WTC11 (cell line): ENCODE measurements at regions not wholly inside any gene's neighbourhood (a gene's known extent, or its start where the extent isn't known, plus 50 kb on each side); places are given as distances from the start of the nearest gene placed in this dataset.

ENCODE experiments used
- ATAC-seq: fragments of 200-7000 bp; cut with Tn5 transposase; 2 replicates; pipeline ENCODE4 v1.10.0; 2021; ENCODE audit warnings: mild to moderate bottlenecking, moderate library complexity
- CTCF ChIA-PET: fragments of 300-600 bp; sonication (Branson Sonifier 250); formaldehyde crosslinking; loops from one replicate; lab custom pipeline; 2021; ENCODE audit warnings: antibody characterized with exemption; lab: Charles Lee
- POLR2A ChIA-PET: fragments of 350-600 bp; sonication (Branson Sonifier 250); formaldehyde crosslinking; loops from one replicate; lab custom pipeline; 2021; ENCODE audit warnings: antibody characterized with exemption; lab: Charles Lee
- DNase-seq: peaks from one replicate; pipeline ENCODE4 v3.0.0; 2021; ENCODE audit warnings: low spot score
- H3K27ac Mint-ChIP-seq: 2 replicates; pipeline ENCODE4 v1.8.0; 2021; ENCODE audit warnings: mixed read lengths
- H3K27me3 Mint-ChIP-seq: 2 replicates; pipeline ENCODE4 v1.8.0; 2021; ENCODE audit warnings: low read depth, mild to moderate bottlenecking, moderate library complexity, mixed read lengths
- H3K36me3 Mint-ChIP-seq: 2 replicates; pipeline ENCODE4 v1.8.0; 2021; ENCODE audit warnings: mixed read lengths
- H3K4me1 Mint-ChIP-seq: 2 replicates; pipeline ENCODE4 v1.8.0; 2022; ENCODE audit warnings: mixed read lengths
- H3K4me3 Mint-ChIP-seq: 2 replicates; pipeline ENCODE4 v1.8.0; 2021; ENCODE audit warnings: mild to moderate bottlenecking, moderate library complexity, mixed read lengths
- H3K9me3 Mint-ChIP-seq: 2 replicates; pipeline ENCODE4 v1.8.0; 2021; ENCODE audit warnings: mixed read lengths
- ARID4B ChIP-seq: sonication (generic); formaldehyde crosslinking; IDR thresholded peaks from 2 replicates; pipeline ENCODE4 v1.8.0; 2023; ENCODE audit warnings: missing genetic modification reagents, mild to moderate bottlenecking, borderline replicate concordance
- ATF1 ChIP-seq: sonication (generic); formaldehyde crosslinking; IDR thresholded peaks from 2 replicates; pipeline ENCODE4 v1.8.1; 2023; ENCODE audit warnings: mild to moderate bottlenecking, moderate library complexity, missing genetic modification reagents
- ATF2 ChIP-seq: sonication (generic); formaldehyde crosslinking; IDR thresholded peaks from 2 replicates; pipeline ENCODE4 v1.8.1; 2022; ENCODE audit warnings: low read depth, missing genetic modification reagents, borderline replicate concordance
- ATF6 ChIP-seq: sonication (generic); formaldehyde crosslinking; IDR thresholded peaks from 2 replicates; pipeline ENCODE4 v1.8.1; 2023; ENCODE audit warnings: mild to moderate bottlenecking, missing genetic modification reagents
- E2F1 ChIP-seq: sonication (generic); formaldehyde crosslinking; IDR thresholded peaks from 2 replicates; pipeline ENCODE4 v1.8.0; 2022; ENCODE audit warnings: mild to moderate bottlenecking, missing genetic modification reagents
- E2F4 ChIP-seq: sonication (generic); formaldehyde crosslinking; IDR thresholded peaks from 2 replicates; pipeline ENCODE4 v1.8.1; 2022; ENCODE audit warnings: low read depth, mild to moderate bottlenecking, moderate library complexity, missing genetic modification reagents, borderline replicate concordance
- GRHL2 ChIP-seq: fragments of 250-450 bp; sonication (Bioruptor Pico); IDR thresholded peaks from 2 replicates; pipeline ENCODE4 v1.8.0; 2022; ENCODE audit warnings: mild to moderate bottlenecking, moderate library complexity; ENCODE audit not compliant: insufficient replicate concordance, severe bottlenecking
- IRF2 ChIP-seq: sonication (generic); formaldehyde crosslinking; IDR thresholded peaks from 2 replicates; pipeline ENCODE4 v1.8.0; 2022; ENCODE audit warnings: low read depth, missing genetic modification reagents, borderline replicate concordance
- JUN ChIP-seq: sonication (generic); formaldehyde crosslinking; IDR thresholded peaks from 2 replicates; pipeline ENCODE4 v1.8.0; 2023; ENCODE audit warnings: mild to moderate bottlenecking, missing genetic modification reagents
- MAX ChIP-seq: sonication (generic); formaldehyde crosslinking; IDR thresholded peaks from 2 replicates; pipeline ENCODE4 v1.8.0; 2022; ENCODE audit warnings: mild to moderate bottlenecking, missing genetic modification reagents
- MYBL2 ChIP-seq: sonication (generic); formaldehyde crosslinking; IDR thresholded peaks from 2 replicates; pipeline ENCODE4 v1.8.1; 2023; ENCODE audit warnings: mild to moderate bottlenecking, moderate library complexity, missing genetic modification reagents
- NR1H2 ChIP-seq: sonication (generic); formaldehyde crosslinking; IDR thresholded peaks from 2 replicates; pipeline ENCODE4 v1.9.0; 2021; ENCODE audit warnings: mild to moderate bottlenecking, moderate library complexity, missing genetic modification reagents
- NR2C2 ChIP-seq: sonication (generic); formaldehyde crosslinking; IDR thresholded peaks from 2 replicates; pipeline ENCODE4 v1.8.0; 2022; ENCODE audit warnings: mild to moderate bottlenecking, missing genetic modification reagents
- NR3C1 ChIP-seq: sonication (generic); formaldehyde crosslinking; conservative IDR thresholded peaks from 2 replicates; pipeline ENCODE4 v1.8.1; 2023; ENCODE audit warnings: low read depth, mild to moderate bottlenecking, missing genetic modification reagents
- PRDM15 ChIP-seq: sonication (generic); formaldehyde crosslinking; IDR thresholded peaks from 2 replicates; pipeline ENCODE4 v1.8.0; 2022; ENCODE audit warnings: missing genetic modification reagents
- RELA ChIP-seq: sonication (generic); formaldehyde crosslinking; IDR thresholded peaks from 2 replicates; pipeline ENCODE4 v1.8.1; 2022; ENCODE audit warnings: missing genetic modification reagents, mild to moderate bottlenecking, borderline replicate concordance
- USF1 ChIP-seq: sonication (generic); formaldehyde crosslinking; IDR thresholded peaks from 2 replicates; pipeline ENCODE4 v1.8.0; 2022; ENCODE audit warnings: mild to moderate bottlenecking, missing genetic modification reagents
- ZNF138 ChIP-seq: sonication (generic); formaldehyde crosslinking; conservative IDR thresholded peaks from 2 replicates; pipeline ENCODE4 v1.8.1; 2022; ENCODE audit warnings: mild to moderate bottlenecking, moderate library complexity, missing genetic modification reagents
- ZNF396 ChIP-seq: fragments of 250-450 bp; sonication (Bioruptor Pico); IDR thresholded peaks from 2 replicates; pipeline ENCODE4 v1.8.0; 2021; ENCODE audit warnings: mild to moderate bottlenecking, moderate library complexity, borderline replicate concordance
- ZNF416 ChIP-seq: fragments of 250-450 bp; sonication (Bioruptor Pico); IDR thresholded peaks from 2 replicates; pipeline ENCODE4 v1.9.0; 2021; ENCODE audit warnings: mild to moderate bottlenecking, inconsistent platforms

GRCh38 chr4:138943893-138944292 lies 71.7 kb upstream of the NOCT start (continued):
- no peak for TF ChIP-seq ATF6 (CRISPR knock-in tag)
- TF ChIP-seq, all 79 proteins: peak for 0

- no peak overlapping the region for H3K27ac Mint-ChIP-seq
- H3K36me3 Mint-ChIP-seq, result no peaks in the 10 kb centered on the region
- H3K4me3 Mint-ChIP-seq, result no peak overlapping the region
- H3K27me3 Mint-ChIP-seq, result no peaks in the 10 kb centered on the region
- POLR2A ChIA-PET, result no interaction called here
- ATAC-seq (no peak), DNase-seq (no peak)
- no peaks in the 10 kb centered on the region for H3K9me3 Mint-ChIP-seq
- H3K4me1 Mint-ChIP-seq, result peaks cover 39% of the 10 kb centered on the region
- CTCF ChIA-PET, result no interaction called here
- TF ChIP-seq ZNF416 (no peak), JUN (no peak), NR3C1 (CRISPR knock-in tag) (no peak), ATF1 (no peak), NR1H2 (CRISPR knock-in tag) (no peak), ZNF396 (CRISPR knock-in tag) (no peak), PRDM15 (CRISPR knock-in tag) (no peak), IRF2 (no peak), E2F1 (CRISPR knock-in tag) (no peak), ZNF138 (CRISPR knock-in tag) (no peak), E2F4 (no peak), NR2C2 (no peak), MAX (CRISPR knock-in tag) (no peak), MYBL2 (no peak), ATF2 (CRISPR knock-in tag) (no peak), RELA (CRISPR knock-in tag) (no peak), GRHL2 (CRISPR knock-in tag) (no peak), USF1 (CRISPR knock-in tag) (no peak), ARID4B (CRISPR knock-in tag) (no peak)
Observed at GRCh38 chr4:138941037-138941436, 74.5 kb upstream of the NOCT start.
